SU-DHL-6 (cell line): ENCODE measurements at regions not wholly inside any gene's neighbourhood (a gene's known extent, or its start where the extent isn't known, plus 50 kb on each side); places are given as distances from the start of the nearest gene placed in this dataset.

Source experiments
- EZH2phosphoT487 ChIP-seq: fragments of 200-600 bp; sonication (generic), shearing (Covaris generic); conservative IDR thresholded peaks from 2 replicates; pipeline ENCODE4 v1.6.1; 2018; ENCODE audit warnings: mild to moderate bottlenecking, antibody characterized with exemption, low read length, moderate library complexity, mixed read lengths
- TF ChIP-seq, protein P1 (sequence below): fragments of 200-600 bp; sonication (generic); IDR thresholded peaks from one replicate; pipeline ENCODE4 v1.5.1; 2017; ENCODE audit warnings: antibody characterized with exemption, mild to moderate bottlenecking, low read length, moderate library complexity; ENCODE audit not compliant: insufficient read depth, poor library complexity, severe bottlenecking

DNA sequence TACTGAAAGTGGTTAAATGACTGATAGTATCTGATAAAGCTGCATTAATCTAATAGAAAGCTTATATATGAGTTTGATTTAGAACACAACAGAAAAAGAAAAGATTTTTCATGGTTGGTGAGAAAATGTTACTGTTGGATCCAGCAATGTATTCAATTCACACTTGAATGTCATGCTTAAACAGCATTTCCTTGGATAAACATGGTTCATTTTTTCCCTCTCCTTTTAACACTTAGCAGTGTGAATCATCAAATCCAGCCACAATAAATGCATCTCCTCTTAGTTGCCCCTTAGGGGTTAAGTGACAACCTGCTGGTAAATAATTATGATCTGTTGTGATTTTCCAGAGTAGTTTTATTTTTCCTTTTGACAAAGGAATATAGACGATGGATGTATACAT lies 74.9 kb upstream of the GRIP1 start:
- TF ChIP-seq, protein P1, sequence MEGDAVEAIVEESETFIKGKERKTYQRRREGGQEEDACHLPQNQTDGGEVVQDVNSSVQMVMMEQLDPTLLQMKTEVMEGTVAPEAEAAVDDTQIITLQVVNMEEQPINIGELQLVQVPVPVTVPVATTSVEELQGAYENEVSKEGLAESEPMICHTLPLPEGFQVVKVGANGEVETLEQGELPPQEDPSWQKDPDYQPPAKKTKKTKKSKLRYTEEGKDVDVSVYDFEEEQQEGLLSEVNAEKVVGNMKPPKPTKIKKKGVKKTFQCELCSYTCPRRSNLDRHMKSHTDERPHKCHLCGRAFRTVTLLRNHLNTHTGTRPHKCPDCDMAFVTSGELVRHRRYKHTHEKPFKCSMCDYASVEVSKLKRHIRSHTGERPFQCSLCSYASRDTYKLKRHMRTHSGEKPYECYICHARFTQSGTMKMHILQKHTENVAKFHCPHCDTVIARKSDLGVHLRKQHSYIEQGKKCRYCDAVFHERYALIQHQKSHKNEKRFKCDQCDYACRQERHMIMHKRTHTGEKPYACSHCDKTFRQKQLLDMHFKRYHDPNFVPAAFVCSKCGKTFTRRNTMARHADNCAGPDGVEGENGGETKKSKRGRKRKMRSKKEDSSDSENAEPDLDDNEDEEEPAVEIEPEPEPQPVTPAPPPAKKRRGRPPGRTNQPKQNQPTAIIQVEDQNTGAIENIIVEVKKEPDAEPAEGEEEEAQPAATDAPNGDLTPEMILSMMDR, result no peak
- no peak for TF ChIP-seq EZH2phosphoT487
